SU-DHL-6 (cell line): ENCODE measurements at regions not wholly inside any gene's neighbourhood (a gene's known extent, or its start where the extent isn't known, plus 50 kb on each side); places are given as distances from the start of the nearest gene placed in this dataset.

Experiments
- EZH2phosphoT487 ChIP-seq: fragments of 200-600 bp; sonication (generic), shearing (Covaris generic); conservative IDR thresholded peaks from 2 replicates; pipeline ENCODE4 v1.6.1; 2018; ENCODE audit warnings: mild to moderate bottlenecking, antibody characterized with exemption, low read length, moderate library complexity, mixed read lengths
- TF ChIP-seq, protein P1 (sequence below): fragments of 200-600 bp; sonication (generic); IDR thresholded peaks from one replicate; pipeline ENCODE4 v1.5.1; 2017; ENCODE audit warnings: antibody characterized with exemption, mild to moderate bottlenecking, low read length, moderate library complexity; ENCODE audit not compliant: insufficient read depth, poor library complexity, severe bottlenecking

DNA sequence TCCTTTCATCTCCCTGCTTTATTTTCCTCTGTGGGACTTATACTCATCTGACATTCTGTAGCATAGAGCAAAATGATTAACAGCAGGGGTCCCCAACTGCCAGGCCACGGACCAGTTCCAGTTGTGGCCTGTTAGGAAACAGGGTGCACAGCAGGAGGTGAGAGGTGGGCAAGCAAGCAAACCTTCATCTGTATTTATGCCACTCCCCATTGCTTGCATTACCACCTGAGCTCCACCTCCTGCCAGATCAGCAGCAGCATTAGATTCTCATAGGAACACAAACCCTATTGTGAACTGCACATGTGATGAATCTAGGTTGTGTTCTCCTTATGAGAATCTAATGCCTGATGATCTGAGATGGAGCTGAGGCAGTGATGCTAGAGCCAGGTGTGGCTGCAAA, 130.5 kb upstream of the SLC24A3 start:
- TF ChIP-seq, protein P1, sequence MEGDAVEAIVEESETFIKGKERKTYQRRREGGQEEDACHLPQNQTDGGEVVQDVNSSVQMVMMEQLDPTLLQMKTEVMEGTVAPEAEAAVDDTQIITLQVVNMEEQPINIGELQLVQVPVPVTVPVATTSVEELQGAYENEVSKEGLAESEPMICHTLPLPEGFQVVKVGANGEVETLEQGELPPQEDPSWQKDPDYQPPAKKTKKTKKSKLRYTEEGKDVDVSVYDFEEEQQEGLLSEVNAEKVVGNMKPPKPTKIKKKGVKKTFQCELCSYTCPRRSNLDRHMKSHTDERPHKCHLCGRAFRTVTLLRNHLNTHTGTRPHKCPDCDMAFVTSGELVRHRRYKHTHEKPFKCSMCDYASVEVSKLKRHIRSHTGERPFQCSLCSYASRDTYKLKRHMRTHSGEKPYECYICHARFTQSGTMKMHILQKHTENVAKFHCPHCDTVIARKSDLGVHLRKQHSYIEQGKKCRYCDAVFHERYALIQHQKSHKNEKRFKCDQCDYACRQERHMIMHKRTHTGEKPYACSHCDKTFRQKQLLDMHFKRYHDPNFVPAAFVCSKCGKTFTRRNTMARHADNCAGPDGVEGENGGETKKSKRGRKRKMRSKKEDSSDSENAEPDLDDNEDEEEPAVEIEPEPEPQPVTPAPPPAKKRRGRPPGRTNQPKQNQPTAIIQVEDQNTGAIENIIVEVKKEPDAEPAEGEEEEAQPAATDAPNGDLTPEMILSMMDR, result no peak
- no peak for TF ChIP-seq EZH2phosphoT487
